MM.1S (cell line): ENCODE measurements at regions not wholly inside any gene's neighbourhood (a gene's known extent, or its start where the extent isn't known, plus 50 kb on each side); places are given as distances from the start of the nearest gene placed in this dataset.

Experiments used
- DNase-seq: peaks from one replicate; pipeline ENCODE4 v3.0.0-alpha.2; 2015
- H2AFZ ChIP-seq: fragments of 300-600 bp; sonication (generic); 2 replicates; pipeline ENCODE4 v1.6.0; 2016; ENCODE audit warnings: antibody characterized with exemption, low read length
- H3F3A ChIP-seq: fragments of 300-600 bp; sonication (generic); 2 replicates; pipeline ENCODE4 v1.6.1; 2016; ENCODE audit warnings: mild to moderate bottlenecking, antibody characterized with exemption, low read length, moderate library complexity, mixed read lengths; ENCODE audit not compliant: insufficient read depth
- H3K27ac ChIP-seq: fragments of 300-600 bp; sonication (generic); 2 replicates; pipeline ENCODE4 v1.5.1; 2016; ENCODE audit warnings: mild to moderate bottlenecking, low read length
- H3K27me3 ChIP-seq: fragments of 300-600 bp; sonication (generic); replicated peaks from 2 replicates; pipeline ENCODE4 v1.6.0; 2016; ENCODE audit warnings: low read length; ENCODE audit not compliant: insufficient read depth
- H3K36me3 ChIP-seq: fragments of 300-600 bp; sonication (generic); replicated peaks from 2 replicates; pipeline ENCODE4 v1.6.1; 2016; ENCODE audit warnings: mild to moderate bottlenecking, low read length, mixed read lengths; ENCODE audit not compliant: insufficient read depth
- H3K4me1 ChIP-seq: fragments of 300-600 bp; sonication (generic); 2 replicates; pipeline ENCODE4 v1.6.1; 2016; ENCODE audit warnings: low read length, mixed read lengths
- H3K4me2 ChIP-seq: fragments of 300-600 bp; sonication (generic); 2 replicates; pipeline ENCODE4 v1.6.0; 2016; ENCODE audit warnings: low read depth, low read length
- H3K4me3 ChIP-seq: fragments of 300-600 bp; sonication (generic); 2 replicates; pipeline ENCODE4 v1.5.1; 2016; ENCODE audit warnings: low read length, mixed read lengths
- H3K79me2 ChIP-seq: fragments of 300-600 bp; sonication (generic); 2 replicates; pipeline ENCODE4 v1.6.1; 2016; ENCODE audit warnings: mixed run types, low read length, mixed read lengths
- H3K9ac ChIP-seq: fragments of 300-600 bp; sonication (generic); 2 replicates; pipeline ENCODE4 v1.6.1; 2016; ENCODE audit warnings: low read length, mixed read lengths
- H3K9me2 ChIP-seq: fragments of 300-600 bp; sonication (generic); replicated peaks from 2 replicates; pipeline ENCODE4 v1.6.1; 2016; ENCODE audit warnings: mild to moderate bottlenecking, low read length, mixed read lengths; ENCODE audit not compliant: insufficient read depth
- H3K9me3 ChIP-seq: fragments of 300-600 bp; sonication (generic); replicated peaks from 2 replicates; pipeline ENCODE4 v1.6.1; 2016; ENCODE audit warnings: mild to moderate bottlenecking, low read length, mixed read lengths; ENCODE audit not compliant: insufficient read depth
- H4K20me1 ChIP-seq: fragments of 300-600 bp; sonication (generic); 2 replicates; pipeline ENCODE4 v1.6.1; 2016; ENCODE audit warnings: mild to moderate bottlenecking, low read length, moderate library complexity, mixed read lengths; ENCODE audit not compliant: insufficient read depth
- CTCF ChIP-seq: fragments of 300-600 bp; sonication (generic); IDR thresholded peaks from 2 replicates; pipeline ENCODE4 v1.5.1; 2016; ENCODE audit warnings: antibody characterized with exemption, low read length, mixed read lengths
- EZH2 ChIP-seq: fragments of 300-600 bp; sonication (generic); optimal IDR thresholded peaks from 2 replicates; pipeline ENCODE3; 2017; ENCODE audit warnings: low read depth, mild to moderate bottlenecking, antibody characterized with exemption, low read length, mixed read lengths
- EZH2phosphoT487 ChIP-seq: fragments of 300-600 bp; sonication (generic); IDR thresholded peaks from 2 replicates; pipeline ENCODE4 v1.6.1; 2018; ENCODE audit warnings: antibody characterized with exemption, low read length

- no peak for TF ChIP-seq EZH2phosphoT487
- TF ChIP-seq EZH2 = no peak
- TF ChIP-seq CTCF = no peak
- no peak for DNase-seq
- Histone ChIP-seq H3F3A (no peaks in the 10 kb centered on the region), H3K9ac (no peak overlapping the region), H3K4me1 (no peaks in the 10 kb centered on the region), H3K27me3 (no peaks in the 10 kb centered on the region), H4K20me1 (no peaks in the 10 kb centered on the region), H3K9me2 (no peaks in the 10 kb centered on the region), H3K4me3 (no peak overlapping the region), H2AFZ (no peak overlapping the region), H3K9me3 (no peaks in the 10 kb centered on the region), H3K79me2 (no peaks in the 10 kb centered on the region), H3K4me2 (no peak overlapping the region), H3K27ac (no peak overlapping the region), H3K36me3 (no peaks in the 10 kb centered on the region)
These were observed 247.2 kb downstream of the AACS start for GRCh38 chr12:125312471-125312870.

GRCh38 chr12:125314051-125314755 is 249.0 kb downstream of the AACS start:
- no peaks in the 10 kb centered on the region for H4K20me1 ChIP-seq
- DNase-seq = no peak
- no peak overlapping the region for H2AFZ ChIP-seq
- H3K27ac ChIP-seq = no peak overlapping the region
- H3K79me2 ChIP-seq = no peaks in the 10 kb centered on the region
- H3K36me3 ChIP-seq = no peaks in the 10 kb centered on the region
- no peaks in the 10 kb centered on the region for H3K4me1 ChIP-seq
- no peaks in the 10 kb centered on the region for H3F3A ChIP-seq
- H3K9me3 ChIP-seq = no peaks in the 10 kb centered on the region
- no peaks in the 10 kb centered on the region for H3K9me2 ChIP-seq
- TF ChIP-seq EZH2 (no peak), CTCF (no peak), EZH2phosphoT487 (no peak)
- no peaks in the 10 kb centered on the region for H3K27me3 ChIP-seq
- no peak overlapping the region for H3K9ac ChIP-seq
- H3K4me2 ChIP-seq = no peak overlapping the region
- no peak overlapping the region for H3K4me3 ChIP-seq

- Histone ChIP-seq H3K4me3 (no peak overlapping the region), H3K9ac (no peak overlapping the region), H2AFZ (no peak overlapping the region), H4K20me1 (no peaks in the 10 kb centered on the region), H3F3A (no peaks in the 10 kb centered on the region), H3K4me1 (no peaks in the 10 kb centered on the region), H3K4me2 (no peak overlapping the region), H3K9me3 (no peaks in the 10 kb centered on the region), H3K27ac (no peak overlapping the region), H3K9me2 (no peaks in the 10 kb centered on the region), H3K27me3 (no peaks in the 10 kb centered on the region), H3K79me2 (no peaks in the 10 kb centered on the region), H3K36me3 (no peaks in the 10 kb centered on the region)
- TF ChIP-seq CTCF (no peak), EZH2 (no peak), EZH2phosphoT487 (no peak)
- no peak for DNase-seq
These were observed 250.5 kb downstream of the AACS start for GRCh38 chr12:125315771-125316170.
